Stimulated activated CD8-positive, alpha-beta memory T cell treated with anti-CD3 and anti-CD28 coated beads, Interleukin-12 subunit alpha, Interleukin-12 subunit beta, amount 100 ng/mL, for 4 hours (primary cell): ENCODE measurements at regions not wholly inside any gene's neighbourhood (a gene's known extent, or its start where the extent isn't known, plus 50 kb on each side); places are given as distances from the start of the nearest gene placed in this dataset.
A peak's percentile ranks its signal among the peaks of the same experiment; 100 is the strongest.
"Not testable (repeated sequence)": the region's sequence is repeated elsewhere in the genome, so short reads cannot be mapped to it uniquely, and the experiment has no call there.

Experiments
- DNase-seq: peaks from one replicate; pipeline ENCODE4 v3.0.0-alpha.2; 2020; ENCODE audit warnings: low read depth

DNA sequence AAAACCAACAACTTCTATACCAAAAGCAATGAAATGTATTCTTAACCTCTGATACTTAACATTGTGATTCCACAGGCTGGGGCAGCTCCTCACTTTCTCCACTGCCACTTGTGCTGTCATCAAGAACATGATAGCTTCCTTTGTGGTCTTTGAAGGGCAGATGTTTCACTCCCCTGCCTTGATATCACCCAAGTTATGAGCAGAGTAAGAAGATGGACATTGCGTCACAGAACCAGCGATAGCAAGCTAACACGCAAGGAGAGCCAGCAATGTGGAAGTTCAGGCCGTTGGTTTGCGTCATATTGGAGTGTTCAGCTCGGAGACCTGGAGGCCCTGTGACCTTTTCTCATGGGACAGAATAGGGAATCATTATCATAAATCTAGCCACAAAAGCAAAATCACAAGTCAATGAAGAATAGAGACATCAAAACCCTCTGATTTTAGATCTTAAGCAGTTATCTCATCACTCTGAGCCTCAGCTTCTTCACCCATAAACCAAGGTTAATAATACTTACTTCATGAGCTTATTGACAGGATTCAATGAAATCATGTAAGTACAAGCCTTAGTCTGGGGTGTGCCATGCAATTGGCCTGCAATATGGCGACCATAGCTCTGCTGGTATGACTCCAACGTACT is 183.8 kb upstream of the THBS1 start:
- no peak for DNase-seq

DNA sequence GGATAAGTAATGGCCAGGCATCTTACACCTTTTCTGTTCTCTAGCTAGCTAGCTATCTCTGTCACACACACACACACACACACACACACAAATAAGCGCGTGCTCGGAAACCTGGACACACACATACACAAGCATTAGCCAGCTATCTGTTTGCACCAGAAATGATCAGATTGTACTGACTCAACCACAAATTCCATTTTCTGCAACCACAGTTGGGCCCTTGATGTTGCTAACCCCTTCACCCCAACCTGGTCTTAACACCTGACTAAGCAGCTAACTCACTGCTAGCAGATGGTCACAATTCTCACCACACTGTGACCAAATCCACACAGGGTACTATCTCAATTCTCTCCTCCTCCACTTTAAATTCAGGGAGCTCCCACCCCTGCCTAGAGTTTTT is 183.0 kb upstream of the THBS1 start:
- no peak for DNase-seq

- no peak for DNase-seq
Measured at GRCh38 chr15:39399600-39399999, 181.3 kb upstream of the THBS1 start.

GRCh38 chr15:39400002-39400401 is 180.9 kb upstream of the THBS1 start:
- no peak for DNase-seq

DNA sequence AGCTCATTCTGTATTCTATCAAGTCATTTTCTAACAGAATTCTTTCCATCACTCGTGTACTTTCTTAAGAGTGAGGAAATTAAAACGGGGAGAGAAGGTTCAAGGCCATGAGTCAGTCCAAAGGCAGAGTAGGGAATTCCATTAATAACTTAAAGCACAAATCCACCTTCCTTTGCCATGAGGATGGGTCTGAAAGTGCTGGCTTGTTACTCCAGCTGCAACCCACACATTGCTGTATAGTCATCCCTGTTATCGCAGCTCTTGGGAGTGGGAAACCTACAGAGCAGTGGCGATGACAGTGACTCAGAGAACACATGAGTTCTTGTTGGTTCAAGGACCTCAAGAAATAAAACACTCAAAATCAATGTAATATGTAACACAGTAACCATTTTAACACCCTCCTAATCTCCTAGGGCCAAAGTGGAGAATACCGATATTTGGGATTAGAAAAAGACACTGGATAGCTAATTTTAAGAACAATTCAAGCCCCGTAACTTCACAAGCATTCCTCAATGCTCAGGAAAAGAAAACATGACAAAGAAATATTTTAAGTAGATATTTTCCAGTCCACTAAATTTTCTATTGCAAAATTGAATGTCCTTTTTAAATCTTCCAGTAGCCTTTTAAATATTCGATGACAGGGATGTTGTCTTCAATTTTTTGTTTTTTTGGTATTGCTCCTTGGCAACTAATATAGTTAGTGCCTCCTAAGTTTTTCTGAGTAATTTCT is 179.9 kb upstream of the THBS1 start:
- DNase-seq: no peak

DNA sequence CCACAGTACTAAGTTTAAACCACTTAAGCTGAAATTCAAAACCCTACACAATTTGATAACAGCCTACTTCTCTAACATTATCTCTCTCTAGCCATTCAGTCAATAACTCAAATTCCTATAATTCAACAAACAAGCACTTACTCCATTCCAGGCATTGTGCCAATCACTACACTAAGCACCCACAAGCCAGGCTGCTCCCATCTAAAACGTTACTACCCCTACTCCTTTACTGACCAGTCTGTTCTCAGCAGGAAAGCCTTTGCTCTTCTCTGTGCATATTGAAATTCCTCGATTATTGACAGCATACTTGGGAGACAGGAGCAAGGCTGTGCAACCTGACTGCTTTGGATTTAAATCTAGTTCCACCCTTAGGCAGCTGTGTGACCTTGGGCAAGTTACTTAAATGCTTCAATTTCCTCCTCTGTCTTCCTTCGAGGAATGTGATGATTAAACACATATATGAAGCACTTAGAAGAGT is 177.2 kb upstream of the THBS1 start:
- DNase-seq: no peak

DNA sequence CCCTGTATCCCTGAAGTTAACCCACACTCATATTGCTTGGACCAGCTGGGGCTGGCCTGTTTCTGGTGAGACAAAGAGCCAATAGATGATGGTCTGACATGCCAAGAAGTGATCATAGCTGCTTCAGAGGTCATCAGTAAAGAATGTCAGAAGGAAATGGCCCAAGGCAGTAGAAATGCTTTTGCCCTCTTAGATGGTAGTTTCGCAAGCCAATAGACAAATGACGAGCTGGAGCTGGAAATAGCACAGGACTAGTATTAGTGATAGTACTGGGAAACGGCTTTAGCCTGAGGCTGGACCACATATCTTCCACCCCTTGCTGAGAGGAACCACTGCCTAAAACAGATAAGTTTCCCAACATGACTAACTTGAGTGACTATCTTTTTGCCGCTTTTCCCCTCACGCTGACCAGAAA is 176.1 kb upstream of the THBS1 start:
- DNase-seq: no peak

DNA sequence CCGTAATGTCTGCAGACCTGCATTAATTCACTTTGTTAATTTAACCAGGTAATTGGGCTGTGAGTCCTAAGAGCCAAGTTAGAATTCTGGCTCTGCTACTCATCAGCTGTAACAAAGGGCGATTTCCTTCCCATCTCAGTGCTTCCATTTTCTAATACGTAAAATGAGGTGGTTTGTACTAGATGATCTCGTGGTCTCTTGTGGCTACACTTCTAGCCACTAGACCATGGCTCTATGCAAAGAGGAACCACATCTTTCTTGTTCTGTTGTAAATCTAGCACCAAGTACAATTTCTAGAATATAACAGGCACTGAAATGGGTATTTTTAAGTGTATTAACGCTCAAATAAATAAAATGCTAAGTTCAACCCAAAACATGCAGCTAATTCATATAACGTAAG is 174.4 kb upstream of the THBS1 start:
- no peak for DNase-seq

DNA sequence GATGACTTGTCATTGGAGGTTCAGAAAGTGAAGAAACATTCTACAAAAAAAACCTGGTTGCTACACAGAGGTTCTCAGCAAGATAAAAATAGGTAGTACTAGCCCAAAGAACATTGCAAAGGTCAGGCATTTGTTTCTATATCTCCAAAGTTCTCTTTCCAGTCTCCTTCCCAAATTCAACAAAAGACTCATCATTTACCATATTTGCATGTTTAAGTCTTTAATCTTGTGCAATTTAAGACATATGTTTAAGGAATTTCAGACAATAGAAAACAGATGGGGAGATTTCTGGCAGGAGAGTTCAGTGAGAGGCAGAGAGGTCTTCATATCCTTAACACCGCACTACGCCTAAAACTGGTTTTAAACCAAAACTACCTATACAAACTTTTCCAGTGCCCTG is 173.8 kb upstream of the THBS1 start:
- no peak for DNase-seq

DNA sequence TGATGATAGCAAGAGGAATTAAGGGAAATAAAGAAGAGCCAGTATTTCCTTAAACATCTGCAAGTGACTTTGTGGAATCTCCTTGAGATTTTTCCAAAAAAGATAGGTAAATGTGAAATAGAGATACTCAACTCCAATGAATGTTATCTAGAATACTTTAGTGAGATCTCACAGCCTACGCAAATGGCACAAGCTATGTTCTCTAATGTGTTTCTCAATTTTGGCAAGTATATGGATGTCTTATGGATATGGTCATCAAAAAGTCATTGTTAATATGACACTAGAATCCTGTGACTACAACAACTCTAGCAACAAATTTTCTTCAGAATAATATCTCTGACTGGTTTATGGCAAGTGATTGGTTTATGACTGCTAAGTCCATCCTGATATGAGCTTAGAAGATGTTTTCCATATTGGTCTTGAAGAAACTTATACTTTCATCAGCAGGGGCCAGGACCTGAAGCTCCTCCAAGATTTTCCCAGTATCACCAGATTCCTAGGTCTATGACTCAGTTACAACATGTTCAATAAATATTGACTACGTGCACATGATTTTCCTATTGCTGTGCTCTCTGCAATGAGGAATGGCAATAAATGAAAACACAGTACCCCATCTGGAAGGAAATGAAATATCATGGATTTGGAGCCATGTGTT is 170.9 kb upstream of the THBS1 start:
- no peak for DNase-seq

DNA sequence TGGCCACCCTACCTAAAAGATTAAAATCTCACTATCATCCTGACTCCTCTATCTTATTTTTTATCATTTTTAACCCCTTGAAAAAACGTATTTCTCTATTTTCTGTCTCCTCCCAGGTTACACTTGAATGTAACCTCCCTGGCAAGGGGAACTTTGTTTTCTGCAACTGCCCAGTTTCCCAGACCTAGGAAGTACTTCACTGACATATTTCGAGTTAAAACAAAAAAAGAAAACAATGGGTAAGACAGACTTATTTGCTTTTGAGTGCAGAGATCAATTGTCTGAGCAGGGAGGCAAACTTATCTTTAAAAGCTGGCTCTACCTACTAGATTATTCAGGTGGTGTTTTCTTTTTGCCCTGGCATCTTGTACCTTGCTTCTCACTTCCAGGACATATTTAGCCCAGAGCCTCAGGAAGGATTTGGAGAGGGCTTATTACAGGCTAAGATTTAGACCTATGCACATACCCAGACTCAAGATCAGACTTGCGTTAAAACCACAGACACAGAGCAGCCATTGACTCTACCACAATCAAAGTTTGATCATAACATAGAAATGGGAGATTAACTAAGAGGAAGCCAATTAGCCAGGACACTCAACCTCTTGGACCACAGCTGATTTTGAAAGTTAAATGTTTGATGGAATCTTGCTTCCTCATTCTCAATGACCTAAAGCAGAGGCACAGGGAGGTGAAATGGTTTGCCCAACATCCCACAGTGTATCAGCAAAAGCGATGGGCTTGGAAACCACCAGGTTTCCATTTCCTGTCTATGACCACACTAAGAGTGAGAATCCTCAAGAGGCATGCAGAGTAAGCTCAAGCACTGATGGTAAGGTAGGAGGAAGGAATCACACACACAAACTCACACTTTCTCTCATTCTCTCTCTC is 169.5 kb upstream of the THBS1 start:
- DNase-seq: no peak

GRCh38 chr15:39413558-39413957 is 167.3 kb upstream of the THBS1 start:
- no peak for DNase-seq

GRCh38 chr15:39414201-39414600 is 166.7 kb upstream of the THBS1 start:
- no peak for DNase-seq

- DNase-seq: no peak
Measured at GRCh38 chr15:39415634-39416033, 165.2 kb upstream of the THBS1 start.

- DNase-seq: no peak
Measured at GRCh38 chr15:39416258-39416657, 164.6 kb upstream of the THBS1 start.

DNA sequence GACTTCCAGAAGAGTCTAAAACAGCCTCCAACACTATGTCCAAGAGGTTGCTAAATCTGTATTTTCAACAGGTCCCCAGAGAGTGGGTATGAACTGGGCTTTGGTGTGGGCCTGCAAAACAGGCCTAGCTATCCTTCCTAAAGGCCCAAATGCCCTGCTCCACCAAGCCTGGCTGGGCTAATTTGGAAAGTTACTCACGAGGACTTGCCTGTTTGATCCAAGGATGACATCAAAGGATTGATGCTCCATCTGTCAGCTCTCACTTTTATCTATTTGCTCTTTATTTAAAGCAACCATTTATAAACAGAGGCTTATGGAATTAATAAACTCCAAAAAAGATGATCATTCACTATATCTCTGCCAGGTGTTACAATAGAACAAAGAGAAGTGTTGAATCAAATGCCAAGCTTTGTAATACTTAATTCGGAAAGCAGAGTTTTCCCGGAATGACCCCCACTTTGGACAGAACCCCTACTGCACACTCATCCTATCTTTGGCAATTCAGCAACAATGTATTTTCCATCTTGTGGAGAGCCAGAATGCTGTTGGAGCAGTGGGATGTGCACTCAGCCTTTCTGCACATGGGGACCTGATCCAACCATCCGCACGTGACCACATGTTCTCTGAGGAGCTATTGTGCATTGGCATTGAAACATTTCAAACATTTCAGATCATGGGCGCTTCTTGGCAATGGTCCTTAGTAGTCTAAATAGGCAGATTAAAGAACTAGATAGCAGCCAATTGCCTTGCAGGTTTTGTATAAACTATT is 163.3 kb upstream of the THBS1 start:
- DNase-seq: no peak

DNA sequence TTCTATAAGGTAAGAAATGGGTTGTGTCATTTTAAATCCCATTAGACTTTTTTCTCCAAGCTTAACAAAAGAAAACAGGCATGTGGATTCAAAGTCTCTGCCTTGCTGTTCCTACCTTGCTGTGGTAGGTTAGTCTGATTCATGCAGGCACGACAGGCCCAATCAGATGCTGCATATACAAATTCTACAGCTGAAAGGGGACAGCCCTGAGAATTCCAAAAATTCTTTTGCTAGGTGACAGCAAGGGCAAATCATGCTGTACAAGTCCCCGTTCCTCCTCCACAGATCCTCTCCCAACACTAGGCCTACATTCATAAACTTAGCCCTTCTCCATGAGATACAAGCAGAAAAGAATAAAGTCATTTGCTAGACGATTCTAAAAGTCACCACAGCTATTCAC is 161.2 kb upstream of the THBS1 start:
- no peak for DNase-seq

GRCh38 chr15:39420123-39420852 is 160.6 kb upstream of the THBS1 start:
- DNase-seq: not testable (repeated sequence)

DNA sequence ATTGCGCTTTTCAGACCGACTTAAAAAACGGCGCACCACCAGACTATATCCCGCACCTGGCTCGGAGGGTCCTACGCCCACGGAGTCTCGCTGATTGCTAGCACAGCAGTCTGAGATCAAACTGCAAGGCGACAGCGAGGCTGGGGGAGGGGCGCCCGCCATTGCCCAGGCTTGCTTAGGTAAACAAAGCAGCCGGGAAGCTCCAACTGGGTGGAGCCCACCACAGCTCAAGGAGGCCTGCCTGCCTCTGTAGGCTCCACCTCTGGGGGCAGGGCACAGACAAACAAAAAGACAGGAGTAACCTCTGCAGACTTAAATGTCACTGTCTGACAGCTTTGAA is 160.1 kb upstream of the THBS1 start:
- not testable (repeated sequence) for DNase-seq

- DNase-seq: peak; percentile 65
Measured at GRCh38 chr15:39426552-39427532, 154.0 kb upstream of the THBS1 start.
